ENCODE measurements at regions not wholly inside any gene's neighbourhood (a gene's known extent, or its start where the extent isn't known, plus 50 kb on each side); places are given as distances from the start of the nearest gene placed in this dataset.

DNA sequence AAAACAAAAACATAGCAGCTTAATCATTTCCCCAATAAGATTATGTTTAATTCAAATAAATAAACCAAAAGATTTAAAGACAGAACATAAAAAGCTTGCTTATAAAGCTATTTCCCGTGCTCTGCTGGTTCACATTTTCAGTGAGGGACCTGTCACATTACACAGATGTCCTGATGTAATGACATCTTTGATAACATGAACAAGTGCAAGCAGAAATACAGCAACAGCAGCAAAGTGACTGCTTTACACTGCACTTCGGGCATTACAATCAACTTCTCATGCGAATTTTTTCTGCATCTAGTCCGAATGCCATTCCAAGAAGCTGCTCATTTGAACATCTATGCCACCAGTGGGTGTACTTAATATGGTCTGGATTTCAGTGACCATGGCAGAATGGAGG, 940.3 kb upstream of the IGFBP7 start:
- Histone ChIP-seq H3K4me3 (ENCODE audit: low read length) (no peak overlapping the region), H3K9me3 (ENCODE audit: low read length) (no peaks in the 10 kb centered on the region), H3K27ac (ENCODE audit: low read length) (no peak overlapping the region), H4K20me1 (ENCODE audit: low read length) (no peaks in the 10 kb centered on the region), H2AFZ (ENCODE audit: low read length) (no peak overlapping the region), H3K9me2 (replicated peaks; ENCODE audit: low read length) (no peaks in the 10 kb centered on the region), H3K79me2 (ENCODE audit: low read length) (no peaks in the 10 kb centered on the region), H3K4me1 (ENCODE audit: insufficient read depth, low read length) (no peaks in the 10 kb centered on the region), H3F3A (ENCODE audit: low read length, unreplicated experiment) (no peaks in the 10 kb centered on the region), H3K36me3 (ENCODE audit: low read depth, low read length) (no peaks in the 10 kb centered on the region), H3K9ac (ENCODE audit: low read length) (no peak overlapping the region), H3K4me2 (ENCODE audit: low read length) (no peak overlapping the region), H3K27me3 (ENCODE audit: low read length) (no peaks in the 10 kb centered on the region)
- CTCF ChIA-PET = no interaction called here
- DNase-seq (no peak), ATAC-seq (no peak)
- no TSS peak for BruUV-seq (replicated peaks)
- TF ChIP-seq EZH2phosphoT487 (IDR thresholded peaks at IDR 0.05; ENCODE audit: borderline replicate concordance, low read length) = no peak
- no peak for TF ChIP-seq CTCF (conservative IDR thresholded peaks at IDR 0.05; ENCODE audit: low read depth, low read length)
- no peak for TF ChIP-seq EZH2 (IDR thresholded peaks at IDR 0.05; ENCODE audit: low read length, unreplicated experiment)
- intact Hi-C loops (cut with micrococcal nuclease) = no loop called here
- POLR2A ChIA-PET (ENCODE audit: unreplicated experiment) = no interaction called here

DNA sequence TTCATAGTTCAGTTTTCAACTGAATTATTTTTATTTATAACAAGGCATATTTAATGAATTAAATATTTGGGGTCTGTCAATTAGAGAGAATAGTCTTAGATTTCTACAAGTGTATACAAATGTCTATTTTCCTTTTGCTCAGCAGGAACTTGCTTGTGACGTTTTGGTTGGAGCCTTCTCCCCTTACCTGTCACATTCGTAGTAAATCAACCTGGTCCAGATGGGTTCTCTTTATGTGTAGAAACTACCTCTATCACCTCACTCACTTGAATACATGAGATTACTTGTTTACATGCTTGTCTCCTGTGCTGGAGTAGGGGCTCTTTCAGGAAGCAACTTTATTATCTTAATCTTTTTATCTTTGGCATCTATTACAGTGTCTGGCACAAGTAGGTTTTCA, 938.3 kb upstream of the IGFBP7 start:
- Histone ChIP-seq H3K27ac (ENCODE audit: low read length) (no peak overlapping the region), H2AFZ (ENCODE audit: low read length) (no peak overlapping the region), H3K27me3 (ENCODE audit: low read length) (no peaks in the 10 kb centered on the region), H3K79me2 (ENCODE audit: low read length) (no peaks in the 10 kb centered on the region), H3K4me3 (ENCODE audit: low read length) (no peak overlapping the region), H3K36me3 (ENCODE audit: low read depth, low read length) (no peaks in the 10 kb centered on the region), H3K9me3 (ENCODE audit: low read length) (no peaks in the 10 kb centered on the region), H3K9me2 (replicated peaks; ENCODE audit: low read length) (no peaks in the 10 kb centered on the region), H4K20me1 (ENCODE audit: low read length) (no peaks in the 10 kb centered on the region), H3K4me1 (ENCODE audit: insufficient read depth, low read length) (no peaks in the 10 kb centered on the region), H3K9ac (ENCODE audit: low read length) (no peak overlapping the region), H3F3A (ENCODE audit: low read length, unreplicated experiment) (no peaks in the 10 kb centered on the region), H3K4me2 (ENCODE audit: low read length) (no peak overlapping the region)
- POLR2A ChIA-PET (ENCODE audit: unreplicated experiment) = no interaction called here
- TF ChIP-seq CTCF (conservative IDR thresholded peaks at IDR 0.05; ENCODE audit: low read depth, low read length) (no peak), EZH2 (IDR thresholded peaks at IDR 0.05; ENCODE audit: low read length, unreplicated experiment) (no peak), EZH2phosphoT487 (IDR thresholded peaks at IDR 0.05; ENCODE audit: borderline replicate concordance, low read length) (no peak)
- no TSS peak for BruUV-seq (replicated peaks)
- CTCF ChIA-PET = no interaction called here
- intact Hi-C loops (cut with micrococcal nuclease) = no loop called here
- ATAC-seq = no peak
- DNase-seq = no peak

DNA sequence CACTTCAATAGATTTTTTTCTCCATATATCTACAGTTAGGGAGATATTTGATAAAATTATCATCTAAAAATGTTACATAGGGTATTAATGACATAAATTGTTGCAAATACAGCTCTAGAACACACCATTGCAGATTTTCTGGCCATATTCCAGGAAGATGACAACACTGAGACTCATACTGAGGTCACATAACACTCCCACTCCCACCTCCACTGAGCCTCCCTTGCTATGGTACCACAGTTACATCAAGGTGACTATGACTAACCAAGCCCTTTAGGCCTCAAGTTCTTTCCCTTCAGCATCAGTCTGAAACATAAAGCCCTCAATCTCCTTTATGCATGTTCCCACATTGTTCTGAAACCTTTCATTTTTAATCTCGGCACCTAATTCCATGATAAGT, 932.0 kb upstream of the IGFBP7 start:
- H3K36me3 ChIP-seq (ENCODE audit: low read depth, low read length) = no peaks in the 10 kb centered on the region
- DNase-seq (peak; percentile 45), ATAC-seq (no peak)
- no peaks in the 10 kb centered on the region for H3K4me1 ChIP-seq (ENCODE audit: insufficient read depth, low read length)
- H3K9ac ChIP-seq (ENCODE audit: low read length) = no peak overlapping the region
- TF ChIP-seq EZH2 (IDR thresholded peaks at IDR 0.05; ENCODE audit: low read length, unreplicated experiment) = no peak
- no peak for TF ChIP-seq CTCF (conservative IDR thresholded peaks at IDR 0.05; ENCODE audit: low read depth, low read length)
- no peak for TF ChIP-seq EZH2phosphoT487 (IDR thresholded peaks at IDR 0.05; ENCODE audit: borderline replicate concordance, low read length)
- CTCF ChIA-PET = no interaction called here
- H3K27me3 ChIP-seq (ENCODE audit: low read length) = no peaks in the 10 kb centered on the region
- H3K4me3 ChIP-seq (ENCODE audit: low read length) = no peak overlapping the region
- no peaks in the 10 kb centered on the region for H4K20me1 ChIP-seq (ENCODE audit: low read length)
- H3K79me2 ChIP-seq (ENCODE audit: low read length) = no peaks in the 10 kb centered on the region
- H3K4me2 ChIP-seq (ENCODE audit: low read length) = no peak overlapping the region
- intact Hi-C loops (cut with micrococcal nuclease) = no loop called here
- POLR2A ChIA-PET (ENCODE audit: unreplicated experiment) = no interaction called here
- no peaks in the 10 kb centered on the region for H3K9me3 ChIP-seq (ENCODE audit: low read length)
- no peaks in the 10 kb centered on the region for H3F3A ChIP-seq (ENCODE audit: low read length, unreplicated experiment)
- H3K27ac ChIP-seq (ENCODE audit: low read length) = no peak overlapping the region
- no TSS peak for BruUV-seq (replicated peaks)
- no peak overlapping the region for H2AFZ ChIP-seq (ENCODE audit: low read length)
- H3K9me2 ChIP-seq (replicated peaks; ENCODE audit: low read length) = no peaks in the 10 kb centered on the region

All from PC-3 (cell line).